UCSD-AML1 (cell line): ENCODE measurements at regions not wholly inside any gene's neighbourhood (a gene's known extent, or its start where the extent isn't known, plus 50 kb on each side); places are given as distances from the start of the nearest gene placed in this dataset.
"Not testable (repeated sequence)": the region's sequence is repeated elsewhere in the genome, so short reads cannot be mapped to it uniquely, and the experiment has no call there.

Source experiments
- DNase-seq: peaks from one replicate; lab custom pipeline; 2025; ENCODE audit not compliant: unreplicated experiment; lab: John Stamatoyannopoulos, UW

DNA sequence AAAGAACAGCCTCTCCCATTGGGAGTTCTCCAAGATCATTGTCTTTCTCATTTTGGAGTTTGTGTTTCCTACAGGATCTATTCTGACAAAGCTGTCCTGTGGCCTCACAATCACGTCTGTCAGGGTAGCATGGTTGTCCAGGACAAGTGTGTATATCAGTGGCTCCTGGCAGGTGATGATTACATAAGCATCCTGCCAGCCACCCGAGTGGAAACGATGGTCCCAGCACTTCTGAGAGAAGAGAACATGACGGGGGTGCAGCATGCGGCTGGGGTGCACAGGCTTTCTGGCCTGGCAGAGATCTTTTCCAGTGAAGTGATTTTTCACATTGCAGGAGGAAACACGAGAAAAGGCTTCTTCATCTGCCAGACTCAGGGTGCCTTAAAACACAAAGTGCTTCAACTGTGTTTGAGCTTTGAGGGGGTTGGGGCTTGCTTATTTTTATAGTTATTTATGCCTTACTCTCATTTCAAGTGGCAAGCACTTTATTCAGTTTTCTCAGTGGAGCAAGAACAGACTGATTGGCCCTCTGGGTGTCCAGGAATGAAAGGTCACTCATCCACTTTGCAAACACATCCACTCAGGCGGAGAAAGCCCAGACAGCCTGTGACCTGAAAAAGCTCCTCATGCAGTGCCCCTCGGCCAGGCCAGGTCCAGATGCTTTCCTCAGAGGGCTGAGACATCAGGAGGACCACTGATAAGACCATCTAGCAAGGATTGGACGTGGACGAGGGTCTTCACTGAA is 186.0 kb downstream of the DUSP10 start:
- no peak for DNase-seq

DNA sequence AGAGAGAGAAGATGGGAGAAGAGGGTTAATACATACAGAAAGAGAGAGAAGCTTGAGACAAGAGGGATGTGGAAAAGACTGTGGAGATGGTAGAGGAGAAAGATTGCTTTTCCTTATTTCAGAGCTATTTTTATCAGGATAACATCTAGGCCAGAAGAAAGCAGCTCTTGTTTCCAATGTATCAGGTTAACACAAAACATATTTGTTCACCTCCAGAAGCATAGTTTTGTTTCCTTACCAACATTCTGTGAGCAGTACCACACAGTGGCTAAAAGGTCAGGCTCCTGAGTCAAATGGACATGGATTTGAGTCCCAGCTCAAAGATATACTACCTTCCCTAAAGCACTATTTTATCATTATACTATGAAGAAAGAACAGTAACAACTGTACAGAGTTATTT is 185.5 kb downstream of the DUSP10 start:
- DNase-seq = no peak

DNA sequence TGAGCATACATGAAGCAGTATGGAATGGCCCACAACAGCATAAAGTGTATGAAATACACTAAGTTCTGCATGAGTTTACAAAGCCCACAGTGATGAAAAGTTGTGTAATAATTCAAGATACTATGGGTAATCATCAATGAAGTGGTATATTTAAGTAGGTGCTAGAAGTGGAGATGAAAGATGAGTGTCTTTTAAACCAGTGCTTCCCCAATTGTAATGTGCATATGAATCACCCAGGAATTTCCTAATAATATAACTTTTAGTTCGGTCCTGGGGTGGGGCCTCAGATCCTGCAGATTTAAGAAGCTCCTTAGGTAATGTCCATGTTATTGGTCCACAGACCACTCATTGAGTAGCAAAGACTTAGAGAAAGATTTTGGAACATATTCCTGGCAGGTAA is 184.9 kb downstream of the DUSP10 start:
- DNase-seq = no peak

DNA sequence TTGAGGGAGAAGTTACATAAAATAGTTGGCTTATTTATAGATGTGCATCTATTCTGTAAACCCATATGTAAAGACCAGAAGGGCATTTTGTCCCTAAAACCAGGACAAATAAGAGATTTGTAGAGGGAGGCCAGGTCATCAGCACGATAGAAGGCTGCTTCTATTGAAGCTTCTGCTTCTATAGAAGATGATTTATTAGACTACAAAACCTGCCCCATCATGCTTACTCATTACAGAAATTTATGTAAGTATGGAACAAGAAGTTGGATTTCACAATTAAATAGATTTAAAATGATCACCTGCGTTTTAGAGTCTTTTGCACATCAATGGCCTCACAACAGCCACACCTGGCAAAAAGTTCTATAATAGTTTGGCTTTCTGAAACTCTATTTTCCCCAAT is 183.5 kb downstream of the DUSP10 start:
- no peak for DNase-seq

DNA sequence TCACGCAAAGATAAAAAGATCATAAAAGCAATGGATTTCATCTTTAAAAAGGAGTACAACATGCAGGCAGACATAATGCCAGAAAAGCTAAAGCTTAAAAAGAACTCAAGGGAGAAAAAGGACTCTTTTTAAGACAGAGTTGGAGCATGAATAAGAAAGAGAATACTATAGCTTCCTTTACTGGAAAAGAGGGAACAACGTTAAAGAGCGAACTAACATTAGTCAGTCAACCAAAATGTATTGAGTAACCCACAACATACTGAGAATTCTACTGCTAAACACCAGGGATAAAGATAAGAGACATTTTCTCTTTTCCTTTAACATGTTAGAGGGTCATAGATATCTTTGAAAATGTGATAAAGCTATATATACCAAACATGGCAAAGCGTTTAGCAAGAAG is 182.0 kb downstream of the DUSP10 start:
- no peak for DNase-seq

DNA sequence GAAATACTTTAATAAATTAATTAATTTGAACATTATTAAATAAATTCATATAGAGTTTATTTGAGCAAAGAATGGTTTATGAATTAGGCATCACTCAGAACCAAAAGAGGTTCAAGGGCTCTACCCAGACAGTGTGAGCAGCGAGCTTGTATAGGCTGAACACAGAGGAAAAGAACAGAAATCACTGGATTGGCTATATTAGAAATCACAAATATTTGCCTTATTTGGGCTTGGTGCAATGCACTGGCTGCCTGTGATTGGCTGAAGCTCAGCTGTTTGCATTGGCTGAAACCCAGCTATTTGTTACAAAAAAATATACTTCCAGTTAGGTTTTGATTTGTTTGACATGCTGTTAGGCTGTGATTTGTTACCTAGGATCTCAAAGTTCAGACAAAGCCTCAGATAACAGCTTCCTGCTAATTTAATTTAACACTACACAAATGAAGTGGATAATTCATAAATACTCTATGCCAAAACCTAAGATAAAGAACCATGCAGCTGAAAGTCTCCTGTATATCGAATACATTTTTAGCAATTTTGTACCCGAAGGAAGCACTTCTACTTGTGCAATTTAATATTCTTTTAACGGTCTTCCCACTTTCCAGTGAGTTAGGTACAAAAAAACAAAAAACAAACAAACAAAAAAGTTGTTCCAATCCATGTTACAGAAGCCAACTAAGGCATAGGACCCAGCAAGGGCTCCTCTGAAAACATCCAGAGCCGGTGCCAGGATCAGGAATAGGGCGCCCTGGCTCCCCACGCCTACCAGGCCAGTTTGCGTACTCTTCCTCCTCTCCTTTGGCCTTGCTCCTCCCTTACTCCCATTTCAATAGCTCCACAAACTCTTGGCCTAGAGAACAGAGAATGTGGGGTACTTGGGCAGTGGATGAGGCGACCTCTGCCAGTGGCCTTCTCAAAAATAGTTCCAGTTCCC is 179.1 kb downstream of the DUSP10 start:
- DNase-seq = no peak

DNA sequence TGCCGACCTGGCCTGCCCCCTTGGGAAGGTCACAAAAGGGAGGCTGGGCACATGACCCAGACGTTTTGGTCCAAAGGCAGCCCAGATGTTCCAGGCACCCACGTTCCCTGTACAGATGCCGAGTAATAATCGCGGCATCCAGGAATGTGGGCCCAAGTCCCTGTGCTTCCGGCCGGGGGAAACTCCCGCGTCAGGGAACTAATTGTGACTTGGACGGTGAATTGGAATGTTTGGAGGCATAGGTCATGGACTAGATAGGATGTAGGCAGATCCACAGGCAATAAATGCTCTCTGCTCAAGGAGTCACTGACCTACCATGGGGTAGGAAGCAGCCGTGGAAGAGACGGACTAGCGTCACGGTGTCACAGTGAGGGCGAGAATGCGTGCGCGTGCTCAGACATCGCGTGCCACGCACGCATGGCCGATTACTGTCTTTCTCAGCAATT is 178.4 kb downstream of the DUSP10 start:
- no peak for DNase-seq

DNA sequence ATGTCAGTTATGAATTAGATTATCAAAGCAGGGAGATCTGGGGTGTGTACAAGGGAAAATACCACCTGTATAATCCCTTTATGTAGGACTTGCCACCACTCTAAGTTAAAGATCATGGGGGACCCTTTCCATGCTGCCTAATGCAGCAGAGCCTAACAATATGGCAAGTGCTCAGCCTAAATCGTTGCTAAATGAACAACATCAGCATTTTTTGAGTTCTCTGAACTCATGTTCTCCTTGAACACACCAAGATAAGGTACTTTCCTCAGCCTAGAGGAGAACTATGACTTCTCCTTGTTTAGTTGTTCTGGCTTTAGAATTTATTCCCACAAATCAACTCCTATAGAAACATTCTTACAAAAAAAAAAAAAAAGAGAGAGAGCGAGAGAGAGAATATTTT is 177.0 kb downstream of the DUSP10 start:
- no peak for DNase-seq

DNA sequence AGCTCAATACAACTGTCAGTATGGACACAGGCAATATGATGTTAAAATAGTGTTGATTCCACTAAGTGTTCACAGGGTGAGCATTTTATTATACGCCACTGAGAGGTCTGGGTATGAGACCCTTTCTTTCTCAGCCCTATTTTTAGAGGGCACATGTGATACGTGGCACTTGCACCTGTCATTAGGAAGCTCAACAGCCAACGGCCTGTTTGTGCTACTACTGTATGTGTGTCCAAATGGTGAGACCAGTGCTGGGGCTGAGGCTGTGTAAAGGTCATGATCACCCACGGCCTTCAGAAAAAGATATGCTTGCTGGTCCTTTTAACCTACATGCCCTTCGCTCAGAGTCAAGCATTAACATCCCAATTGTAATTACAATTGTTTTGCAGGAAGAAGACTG is 176.2 kb downstream of the DUSP10 start:
- no peak for DNase-seq

DNA sequence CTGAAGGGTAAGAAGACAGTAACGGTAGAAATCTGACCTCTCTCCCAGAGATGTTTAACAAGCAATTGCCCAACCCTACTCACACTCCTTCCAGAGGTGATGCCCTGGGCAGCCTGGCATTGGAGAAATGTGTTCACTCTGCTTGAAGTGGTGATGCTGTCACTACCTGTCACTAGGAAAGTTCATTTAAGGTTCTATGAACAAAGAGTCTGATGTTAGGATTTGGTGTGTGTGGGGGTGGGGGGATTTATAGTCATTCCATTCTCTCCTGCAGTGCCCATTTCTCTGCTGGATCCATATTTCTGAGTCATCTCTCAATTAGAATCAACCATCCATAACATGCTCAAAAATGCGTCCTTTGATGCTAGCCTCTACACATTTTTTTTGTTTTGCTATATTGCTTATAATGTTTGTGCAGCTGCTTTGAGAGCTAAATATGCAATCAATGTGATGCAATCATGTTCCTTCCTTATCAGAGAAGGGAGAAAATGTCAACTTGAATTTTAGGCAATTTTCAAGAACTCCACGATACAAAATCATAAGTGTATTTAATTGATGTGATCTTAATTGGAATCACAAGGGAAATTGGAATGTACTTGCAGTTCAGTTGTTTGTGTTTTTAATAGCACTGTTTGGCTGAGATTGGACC is 173.9 kb downstream of the DUSP10 start:
- no peak for DNase-seq

DNA sequence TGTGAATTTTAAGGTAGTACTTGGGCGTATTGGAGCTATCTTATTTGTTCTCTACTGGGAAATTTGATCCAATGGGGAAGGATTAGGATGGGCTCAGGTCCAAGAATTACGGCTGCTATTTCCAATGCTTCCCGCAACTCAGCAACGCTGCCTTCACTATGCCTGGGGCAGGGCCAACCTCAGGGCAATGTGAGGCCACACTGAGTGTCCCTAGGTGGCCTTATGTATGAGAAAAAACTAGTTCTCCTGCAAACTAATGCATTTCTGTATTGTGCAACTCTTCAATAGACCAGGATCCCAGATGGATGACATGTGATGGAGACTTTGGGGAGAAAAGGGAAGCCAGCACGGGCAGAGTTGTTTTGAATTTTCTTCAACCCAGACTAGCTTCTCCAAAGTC is 168.1 kb downstream of the DUSP10 start:
- DNase-seq = no peak

DNA sequence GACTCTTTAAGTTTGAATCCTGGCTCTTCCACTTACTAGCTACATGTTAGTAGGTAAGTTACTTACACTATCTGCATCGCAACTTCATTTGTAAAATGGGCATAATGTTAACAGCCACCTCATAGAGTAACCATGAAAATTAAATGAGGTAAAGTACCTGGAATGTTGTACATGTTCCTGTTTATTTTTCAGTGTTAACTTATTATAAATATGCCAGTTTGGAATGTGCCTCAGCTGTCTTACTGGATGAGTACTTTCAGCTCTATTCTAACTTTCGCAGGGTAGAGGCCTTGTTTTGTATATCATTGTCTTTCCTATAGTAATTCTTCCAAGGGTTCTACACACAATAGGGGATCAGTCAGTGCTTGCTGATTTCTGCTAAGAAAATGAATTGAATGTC is 167.4 kb downstream of the DUSP10 start:
- DNase-seq = no peak

DNA sequence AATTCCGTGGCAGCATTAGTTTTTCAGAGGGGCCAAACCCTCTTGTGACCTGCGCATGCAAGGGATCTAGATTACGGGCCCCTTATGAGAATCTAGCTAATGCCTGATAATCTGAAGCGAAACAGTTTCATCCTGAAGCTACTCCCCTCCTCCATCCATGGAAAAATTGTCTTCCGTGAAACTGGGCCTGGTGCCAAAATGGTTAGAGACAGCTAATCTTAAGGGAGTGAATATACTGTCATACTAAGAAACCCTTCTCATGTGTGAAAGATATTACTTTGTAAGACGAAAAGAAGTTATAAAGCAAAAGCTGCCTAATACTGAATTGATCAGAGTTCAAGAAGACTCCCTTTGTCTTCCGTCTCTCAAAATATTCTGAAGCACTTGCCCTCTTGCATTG is 166.3 kb downstream of the DUSP10 start:
- DNase-seq = no peak

DNA sequence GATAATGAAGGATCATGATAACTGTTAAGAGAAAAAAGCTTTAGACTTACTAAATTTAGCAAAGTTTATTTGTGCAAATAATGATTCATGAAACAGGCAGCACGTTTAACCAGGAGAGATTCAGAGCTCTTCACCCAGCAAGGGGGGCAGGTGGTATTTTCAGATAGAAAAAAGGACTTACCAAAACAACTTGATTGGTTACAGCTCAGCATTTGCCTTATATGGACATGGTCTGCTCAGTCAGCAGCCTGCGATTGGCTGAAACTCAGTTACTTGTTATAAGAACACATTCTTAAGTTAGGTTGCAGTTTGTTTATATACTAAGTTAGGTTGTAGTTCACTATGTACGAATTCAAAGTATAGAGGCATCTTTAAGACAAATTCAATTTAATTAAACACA is 165.6 kb downstream of the DUSP10 start:
- no peak for DNase-seq

DNA sequence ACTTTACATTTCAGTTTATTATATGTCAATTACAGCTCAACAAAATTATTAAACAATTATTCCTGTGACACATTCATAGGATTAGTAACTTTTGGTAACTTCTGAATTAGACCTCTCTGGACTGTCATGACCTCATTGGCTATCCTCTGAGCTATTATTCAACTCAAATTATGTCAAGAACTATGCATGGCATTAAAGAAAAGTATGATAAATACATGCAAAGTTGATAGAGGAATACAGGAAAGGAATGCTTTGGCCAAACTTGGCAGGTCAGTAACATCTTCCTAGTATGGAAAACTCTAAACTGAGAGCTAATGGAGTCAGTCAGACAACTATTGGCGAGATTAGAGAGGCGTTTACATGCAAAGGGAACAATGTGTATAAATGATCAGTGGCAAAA is 158.4 kb downstream of the DUSP10 start:
- no peak for DNase-seq

DNA sequence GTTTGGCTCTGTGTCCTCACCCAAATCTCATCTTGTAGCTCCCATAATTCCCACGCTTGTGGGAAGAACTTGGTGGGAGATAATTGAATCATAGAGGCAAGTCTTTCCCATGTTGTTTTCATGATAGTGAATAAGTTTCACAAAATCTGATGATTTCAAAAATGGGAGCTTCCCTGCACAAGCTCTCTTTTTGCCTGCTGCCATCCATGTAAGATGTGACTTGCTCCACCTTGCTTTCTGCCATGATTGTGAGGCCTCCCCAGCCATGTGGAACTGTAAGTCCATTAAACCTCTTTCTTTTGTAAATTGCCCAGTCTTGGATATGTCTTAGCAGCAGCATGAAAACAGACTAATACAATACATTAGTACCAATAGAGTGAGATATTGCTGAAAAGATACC is 154.9 kb downstream of the DUSP10 start:
- DNase-seq = not testable (repeated sequence)

DNA sequence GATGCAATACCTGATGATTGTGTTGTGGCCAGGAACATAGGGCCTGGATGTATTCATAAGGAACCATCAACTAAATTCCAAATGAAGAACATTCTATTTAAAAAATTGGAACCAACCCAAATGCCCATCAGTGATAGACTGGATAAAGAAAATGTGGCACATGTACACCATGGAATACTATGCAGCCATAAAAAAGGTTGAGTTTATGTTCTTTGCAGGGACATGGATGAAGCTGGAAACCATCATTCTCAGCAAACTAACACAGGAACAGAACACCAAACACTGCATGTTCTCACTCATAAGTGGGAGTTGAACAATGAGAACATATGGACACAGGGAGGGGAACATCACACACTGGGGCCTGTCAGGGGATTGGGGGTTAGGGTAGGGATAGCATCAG is 150.6 kb downstream of the DUSP10 start:
- DNase-seq = not testable (repeated sequence)

DNA sequence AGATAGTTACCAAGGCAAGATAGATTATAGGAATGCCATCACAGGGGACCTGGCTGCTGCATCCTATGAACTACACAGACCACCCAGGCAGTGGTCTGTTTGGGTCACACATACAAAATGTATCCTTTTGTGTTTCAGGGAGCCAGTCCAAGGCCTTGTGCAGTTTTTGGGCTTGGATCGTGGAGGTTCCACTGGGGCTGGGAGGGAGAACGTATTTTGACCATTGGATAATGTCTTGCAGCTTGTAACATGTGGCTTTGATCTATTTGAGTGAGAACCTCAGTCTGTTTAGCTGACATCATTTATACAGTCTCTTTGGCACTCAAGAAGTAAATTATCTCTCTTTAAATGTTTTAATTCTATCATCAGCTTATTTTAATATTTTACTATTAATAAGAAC is 147.3 kb downstream of the DUSP10 start:
- no peak for DNase-seq

DNA sequence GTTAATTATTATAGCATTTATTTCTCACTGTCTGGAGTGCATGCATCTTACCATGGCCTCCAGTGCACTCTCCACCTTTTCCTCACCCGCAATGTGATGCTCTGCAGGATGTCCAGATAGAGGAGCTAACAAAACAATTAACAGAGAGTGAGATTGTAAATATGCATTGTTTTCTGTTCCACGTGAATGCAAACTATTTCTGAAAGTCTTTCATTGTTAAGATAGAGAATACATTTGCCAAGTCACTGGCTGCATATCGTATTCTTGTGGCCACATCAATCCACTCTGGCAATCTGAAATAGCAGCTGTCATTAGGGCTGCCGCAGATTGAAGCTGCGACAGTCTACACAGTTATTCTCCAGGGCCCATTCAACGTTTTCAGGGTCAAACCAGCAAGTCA is 143.8 kb downstream of the DUSP10 start:
- DNase-seq = no peak

DNA sequence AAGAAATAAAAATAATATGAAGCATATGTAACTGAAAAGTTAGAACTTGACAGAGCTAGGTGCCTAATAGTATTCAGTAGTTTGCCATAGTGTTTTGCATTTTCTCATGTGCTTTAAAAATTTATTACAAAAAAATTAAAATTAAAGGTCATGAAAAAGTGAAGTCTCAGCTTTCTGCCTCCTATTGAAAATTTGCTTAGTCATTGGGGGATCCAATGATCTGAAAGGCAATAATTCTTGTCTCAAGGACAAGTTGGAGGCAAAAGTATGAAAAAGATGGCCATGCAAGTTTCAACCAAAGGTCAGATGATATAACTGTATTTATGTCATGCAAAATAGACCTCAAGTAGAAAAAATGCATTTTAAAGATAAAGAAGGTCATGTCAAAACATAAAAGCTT is 140.7 kb downstream of the DUSP10 start:
- DNase-seq = no peak

DNA sequence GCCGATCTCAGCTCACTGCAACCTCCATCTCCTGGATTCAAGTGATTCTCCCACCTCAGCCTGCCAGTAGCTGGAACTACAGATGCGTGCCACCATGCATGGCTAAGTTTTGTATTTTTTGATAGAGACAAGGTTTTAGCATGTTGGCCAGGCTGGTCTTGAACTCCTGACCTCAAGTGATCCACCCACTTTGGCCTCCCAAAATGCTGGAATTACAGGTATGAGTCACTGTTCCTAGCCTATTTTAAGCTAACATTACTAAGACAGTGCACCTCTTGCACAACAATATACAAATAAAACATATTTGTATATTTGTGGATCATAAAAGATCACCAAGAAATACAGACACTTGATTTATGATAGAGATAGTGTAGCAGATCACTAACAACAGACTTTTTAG is 139.1 kb downstream of the DUSP10 start:
- no peak for DNase-seq

DNA sequence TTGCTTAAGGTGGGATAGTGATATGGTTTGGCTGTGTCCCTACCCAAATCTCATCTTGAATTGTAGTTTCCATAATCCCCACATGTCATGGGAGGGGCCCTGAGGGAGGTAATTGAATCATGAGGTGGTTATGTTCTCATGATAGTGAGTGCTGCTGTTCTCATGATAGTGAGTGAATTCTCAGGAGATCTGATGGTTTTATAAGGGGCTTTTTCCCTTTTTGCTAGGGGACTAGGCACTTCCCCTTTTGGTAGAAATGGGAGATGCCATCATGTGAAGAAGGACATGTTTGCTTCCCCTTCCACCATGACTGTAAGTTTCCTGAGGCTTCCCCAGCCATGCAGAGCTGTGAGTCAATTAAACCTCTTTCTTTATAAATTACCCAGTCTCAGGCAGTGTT is 137.5 kb downstream of the DUSP10 start:
- not testable (repeated sequence) for DNase-seq
